ENCODE measurements at regions not wholly inside any gene's neighbourhood (a gene's known extent, or its start where the extent isn't known, plus 50 kb on each side); places are given as distances from the start of the nearest gene placed in this dataset.

DNA sequence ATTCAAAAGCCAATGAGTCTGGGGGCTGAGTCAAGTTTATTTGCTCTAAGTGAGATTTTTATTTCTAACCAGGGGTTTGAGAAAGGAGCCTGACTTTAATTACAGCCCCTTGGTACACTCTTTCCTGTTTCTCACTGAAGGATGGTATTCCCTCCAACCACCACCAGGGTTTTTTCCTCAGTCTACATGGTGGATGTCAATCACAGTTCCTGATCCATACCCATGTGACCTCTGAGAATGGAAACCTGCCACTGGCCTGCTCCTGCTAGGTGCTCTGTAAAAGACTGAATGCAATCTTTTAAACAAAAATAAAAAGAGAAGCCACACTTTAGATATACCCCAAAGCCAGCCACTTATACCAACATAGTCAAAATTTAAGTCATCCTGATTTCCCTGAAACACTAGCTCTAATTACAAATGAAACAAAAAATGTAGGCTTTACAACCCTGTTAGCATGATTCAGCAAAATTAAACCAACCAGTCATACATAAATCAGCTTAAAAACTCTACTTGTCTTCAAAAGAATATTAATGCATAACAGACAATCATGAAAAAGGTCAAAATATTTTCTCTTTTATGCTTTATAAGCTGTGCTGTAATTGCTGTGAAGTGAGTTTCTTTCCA is 112.1 kb upstream of the NWD2 start:
- H3K4me3 ChIP-seq = no peak overlapping the region
- no peak overlapping the region for H3K27ac ChIP-seq
- H3K9me3 ChIP-seq = no peaks in the 10 kb centered on the region
- no peaks in the 10 kb centered on the region for H3K4me1 ChIP-seq
- DNase-seq = no peak
- no peaks in the 10 kb centered on the region for H3K36me3 ChIP-seq
- TF ChIP-seq POLR2AphosphoS5 (IDR thresholded peaks at IDR 0.05) (no peak), POLR2A (IDR thresholded peaks at IDR 0.05) (no peak)
- TF ChIP-seq, protein P1, sequence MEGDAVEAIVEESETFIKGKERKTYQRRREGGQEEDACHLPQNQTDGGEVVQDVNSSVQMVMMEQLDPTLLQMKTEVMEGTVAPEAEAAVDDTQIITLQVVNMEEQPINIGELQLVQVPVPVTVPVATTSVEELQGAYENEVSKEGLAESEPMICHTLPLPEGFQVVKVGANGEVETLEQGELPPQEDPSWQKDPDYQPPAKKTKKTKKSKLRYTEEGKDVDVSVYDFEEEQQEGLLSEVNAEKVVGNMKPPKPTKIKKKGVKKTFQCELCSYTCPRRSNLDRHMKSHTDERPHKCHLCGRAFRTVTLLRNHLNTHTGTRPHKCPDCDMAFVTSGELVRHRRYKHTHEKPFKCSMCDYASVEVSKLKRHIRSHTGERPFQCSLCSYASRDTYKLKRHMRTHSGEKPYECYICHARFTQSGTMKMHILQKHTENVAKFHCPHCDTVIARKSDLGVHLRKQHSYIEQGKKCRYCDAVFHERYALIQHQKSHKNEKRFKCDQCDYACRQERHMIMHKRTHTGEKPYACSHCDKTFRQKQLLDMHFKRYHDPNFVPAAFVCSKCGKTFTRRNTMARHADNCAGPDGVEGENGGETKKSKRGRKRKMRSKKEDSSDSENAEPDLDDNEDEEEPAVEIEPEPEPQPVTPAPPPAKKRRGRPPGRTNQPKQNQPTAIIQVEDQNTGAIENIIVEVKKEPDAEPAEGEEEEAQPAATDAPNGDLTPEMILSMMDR (IDR thresholded peaks at IDR 0.05) = no peak
- no peaks in the 10 kb centered on the region for H3K27me3 ChIP-seq
- intact Hi-C loops (cut with DNase I) = no loop called here

DNA sequence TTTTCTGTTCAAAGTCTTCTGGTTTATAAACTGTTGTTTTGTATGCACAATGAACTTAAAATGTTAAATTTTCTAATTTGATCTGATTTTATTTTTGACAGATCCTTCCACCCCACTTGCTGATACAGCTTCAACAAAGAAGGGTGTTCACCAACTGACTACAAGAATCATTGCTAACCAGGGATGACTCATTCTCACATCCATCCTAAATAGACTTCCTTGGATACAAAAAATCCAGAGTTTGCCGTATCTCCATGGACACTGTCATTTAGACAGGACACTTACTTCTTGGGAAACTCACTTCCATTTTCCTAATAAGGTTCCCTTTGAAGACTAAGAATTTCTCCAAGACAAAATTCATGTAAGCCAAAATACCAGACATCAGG is 111.6 kb upstream of the NWD2 start:
- no peak for DNase-seq
- H3K4me1 ChIP-seq = no peaks in the 10 kb centered on the region
- intact Hi-C loops (cut with DNase I) = no loop called here
- H3K9me3 ChIP-seq = no peaks in the 10 kb centered on the region
- H3K27me3 ChIP-seq = no peaks in the 10 kb centered on the region
- no peaks in the 10 kb centered on the region for H3K36me3 ChIP-seq
- no peak overlapping the region for H3K27ac ChIP-seq
- WGBS, 2 donors = 94 to 97% methylated on average over 1 of the region's 1 CpG
- H3K4me3 ChIP-seq = no peak overlapping the region
- no peak for TF ChIP-seq EP300 (IDR thresholded peaks at IDR 0.05)
- TF ChIP-seq, protein P1 (IDR thresholded peaks at IDR 0.05) = no peak
- TF ChIP-seq POLR2A (IDR thresholded peaks at IDR 0.05) = no peak
- no peak for TF ChIP-seq POLR2AphosphoS5 (IDR thresholded peaks at IDR 0.05)

DNA sequence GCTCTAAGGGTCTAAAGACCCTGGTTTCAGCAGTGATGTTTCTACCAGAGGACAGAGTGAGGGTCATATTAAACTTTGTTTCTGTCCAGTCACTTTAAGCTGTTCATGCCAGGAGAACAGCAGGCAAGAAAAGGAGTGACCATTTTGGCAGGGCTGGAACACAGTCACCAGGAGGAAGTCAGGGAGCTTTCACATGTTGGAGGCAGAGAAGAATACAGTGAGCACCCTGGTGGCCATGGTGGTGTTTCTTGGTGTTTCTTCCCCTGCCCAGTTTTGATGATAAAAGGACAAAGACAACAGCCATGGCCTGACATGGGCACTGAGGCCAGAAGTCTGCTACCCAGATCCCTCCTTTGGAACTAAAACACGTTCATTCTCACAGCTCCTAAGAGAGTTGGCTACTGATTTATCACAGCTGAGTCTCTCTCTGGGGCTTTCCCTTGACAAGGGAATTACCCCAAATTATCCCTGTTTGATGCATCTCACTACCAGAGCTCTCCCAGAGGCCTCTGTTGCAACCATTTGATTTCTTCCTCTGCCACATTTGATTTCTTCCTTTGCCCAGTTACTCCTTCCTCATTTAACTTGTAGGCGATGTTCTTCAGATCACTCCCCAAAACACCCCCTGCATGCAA is 106.4 kb upstream of the NWD2 start:
- intact Hi-C loops (cut with DNase I) = no loop called here
- TF ChIP-seq, protein P1 (IDR thresholded peaks at IDR 0.05) = no peak
- no peak for TF ChIP-seq POLR2A (IDR thresholded peaks at IDR 0.05)
- TF ChIP-seq EP300 (IDR thresholded peaks at IDR 0.05) = no peak
- no peak for TF ChIP-seq POLR2AphosphoS5 (IDR thresholded peaks at IDR 0.05)
- Histone ChIP-seq H3K27ac (no peak overlapping the region), H3K27me3 (no peaks in the 10 kb centered on the region), H3K4me3 (no peak overlapping the region), H3K4me1 (no peaks in the 10 kb centered on the region), H3K36me3 (no peaks in the 10 kb centered on the region), H3K9me3 (no peaks in the 10 kb centered on the region)
- 81 to 83% methylated on average over 2 of the region's 2 CpGs for WGBS, 2 donors
- DNase-seq = no peak

DNA sequence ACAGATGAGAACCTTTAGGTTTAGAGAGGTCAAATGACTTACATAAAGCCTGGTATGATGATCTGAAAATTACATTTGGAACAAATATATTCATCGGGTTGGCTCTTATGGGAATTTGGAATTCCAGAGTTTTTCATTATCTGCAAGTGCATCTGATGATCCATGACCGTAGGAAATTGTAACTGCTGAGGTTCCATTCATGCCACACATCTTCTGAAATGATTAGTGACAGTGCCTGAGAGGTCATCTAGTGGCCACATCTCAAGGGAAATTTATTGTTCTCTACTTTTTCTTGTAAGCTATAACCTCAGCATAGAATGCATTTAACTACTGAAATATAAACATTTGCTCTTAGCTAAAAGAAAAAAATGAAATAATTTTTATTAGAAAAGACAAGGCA is 105.8 kb upstream of the NWD2 start:
- H3K4me3 ChIP-seq = no peak overlapping the region
- H3K27me3 ChIP-seq = no peaks in the 10 kb centered on the region
- no peaks in the 10 kb centered on the region for H3K4me1 ChIP-seq
- DNase-seq = no peak
- H3K27ac ChIP-seq = no peak overlapping the region
- intact Hi-C loops (cut with DNase I) = no loop called here
- TF ChIP-seq POLR2A (IDR thresholded peaks at IDR 0.05) (no peak), EP300 (IDR thresholded peaks at IDR 0.05) (no peak), POLR2AphosphoS5 (IDR thresholded peaks at IDR 0.05) (no peak)
- TF ChIP-seq, protein P1 (IDR thresholded peaks at IDR 0.05) = no peak
- H3K9me3 ChIP-seq = no peaks in the 10 kb centered on the region
- H3K36me3 ChIP-seq = no peaks in the 10 kb centered on the region
- 59 to 61% methylated on average over 2 of the region's 2 CpGs for WGBS, 2 donors

DNA sequence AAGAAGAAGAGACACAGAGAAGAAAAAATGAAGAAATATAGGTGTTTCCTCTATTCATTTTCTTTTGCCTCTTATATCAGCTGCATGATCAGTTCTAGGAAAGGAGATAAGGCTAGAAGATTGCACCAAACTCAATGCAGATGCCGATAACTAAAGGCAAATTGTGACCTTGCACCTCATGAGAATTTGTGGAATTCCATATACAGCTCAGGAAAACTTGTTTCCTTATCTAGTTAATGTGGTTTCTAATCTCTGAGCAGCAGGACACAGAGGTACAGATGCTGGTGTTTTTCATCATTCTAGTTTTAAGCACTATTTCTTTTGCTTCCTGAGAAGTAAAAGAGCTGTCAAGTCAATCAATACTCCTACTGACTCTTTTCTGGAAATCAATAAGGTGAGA is 104.6 kb upstream of the NWD2 start:
- Histone ChIP-seq H3K27ac (no peak overlapping the region), H3K36me3 (no peaks in the 10 kb centered on the region), H3K27me3 (no peaks in the 10 kb centered on the region), H3K9me3 (no peaks in the 10 kb centered on the region), H3K4me1 (no peaks in the 10 kb centered on the region), H3K4me3 (no peak overlapping the region)
- TF ChIP-seq, protein P1 (IDR thresholded peaks at IDR 0.05) = no peak
- TF ChIP-seq POLR2AphosphoS5 (IDR thresholded peaks at IDR 0.05) (no peak), EP300 (IDR thresholded peaks at IDR 0.05) (no peak), POLR2A (IDR thresholded peaks at IDR 0.05) (no peak)
- intact Hi-C loops (cut with DNase I) = no loop called here
- DNase-seq = no peak
- WGBS, 2 donors = 28 to 81% methylated on average over 1 of the region's 1 CpG

Data from sigmoid colon (tissue), 6 donors.